Medulla oblongata (tissue), 1 donor: ENCODE measurements at regions not wholly inside any gene's neighbourhood (a gene's known extent, or its start where the extent isn't known, plus 50 kb on each side); places are given as distances from the start of the nearest gene placed in this dataset.
A peak's percentile ranks its signal among the peaks of the same experiment; 100 is the strongest.

ENCODE experiments used
- DNase-seq: peaks from one replicate; pipeline ENCODE4 v3.0.0-alpha.2; 2015; ENCODE audit errors: extremely low spot score

DNA sequence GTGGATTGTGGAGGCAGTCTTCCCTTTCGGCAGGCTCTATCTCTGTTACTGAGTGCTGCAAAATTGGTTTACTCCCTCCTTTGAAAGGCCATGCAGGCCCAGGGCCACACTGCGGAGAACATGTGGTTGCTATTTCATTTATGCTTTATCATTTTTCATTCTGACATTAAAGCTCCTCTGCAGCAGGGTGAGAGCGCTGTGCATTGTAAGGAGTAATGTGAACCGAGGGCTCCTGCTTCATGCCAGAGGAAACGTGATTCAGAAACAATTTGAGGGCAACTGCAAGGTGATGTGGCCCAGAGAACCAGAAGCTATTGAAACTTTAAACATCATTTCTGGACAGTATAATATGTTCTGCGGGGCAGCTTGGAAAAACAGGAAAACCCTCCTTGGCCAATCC is 341.6 kb upstream of the NT5C1B start:
- DNase-seq: no peak

- DNase-seq: no peak
Observed at GRCh38 chr2:18927525-18928232, 338.3 kb upstream of the NT5C1B start.

DNA sequence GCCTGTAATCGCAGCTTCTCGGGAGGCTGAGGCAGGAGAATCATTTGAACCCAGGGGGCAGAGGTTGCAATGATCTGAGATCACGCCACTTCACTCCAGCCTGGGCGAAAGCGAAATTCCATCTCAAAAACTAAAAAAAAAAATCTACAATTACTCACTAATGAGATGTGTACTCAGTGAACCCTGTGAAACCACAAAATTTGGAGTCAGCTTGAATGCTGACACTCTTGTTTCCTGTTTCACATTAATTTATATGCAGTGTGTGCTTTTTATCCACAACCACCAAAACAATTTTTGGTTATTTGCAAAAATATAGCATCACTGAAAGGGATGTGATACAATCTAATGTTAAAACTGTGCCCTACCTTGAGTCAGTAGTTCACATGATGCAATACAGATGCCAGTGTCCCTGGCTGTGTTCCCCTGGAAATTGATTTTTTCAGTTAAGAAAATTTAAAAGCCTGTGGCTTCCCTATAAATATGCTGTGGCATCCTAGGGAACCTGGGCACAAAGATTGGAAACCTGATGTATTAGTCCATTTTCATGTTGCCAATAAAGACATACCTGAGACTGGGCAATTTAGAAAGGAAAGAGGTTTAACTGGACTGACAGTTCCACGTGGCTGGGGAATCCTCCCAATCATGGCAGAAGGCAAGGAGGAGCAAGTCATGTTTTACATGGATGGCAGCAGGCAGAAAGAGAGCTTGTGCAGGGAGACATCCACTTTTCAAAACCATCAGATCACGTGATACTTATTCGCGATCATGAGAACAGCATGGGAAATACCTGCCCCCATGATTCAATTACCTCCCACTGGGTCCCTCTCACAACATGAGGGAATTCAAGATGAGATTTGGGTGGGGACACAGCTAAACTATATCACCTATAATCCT is 337.5 kb upstream of the NT5C1B start:
- DNase-seq: no peak

- no peak for DNase-seq
Observed at GRCh38 chr2:18925296-18925695, 335.9 kb upstream of the NT5C1B start.

- DNase-seq: no peak
Observed at GRCh38 chr2:18924886-18925285, 335.5 kb upstream of the NT5C1B start.

GRCh38 chr2:18924386-18924785 is 335.0 kb upstream of the NT5C1B start:
- no peak for DNase-seq

DNA sequence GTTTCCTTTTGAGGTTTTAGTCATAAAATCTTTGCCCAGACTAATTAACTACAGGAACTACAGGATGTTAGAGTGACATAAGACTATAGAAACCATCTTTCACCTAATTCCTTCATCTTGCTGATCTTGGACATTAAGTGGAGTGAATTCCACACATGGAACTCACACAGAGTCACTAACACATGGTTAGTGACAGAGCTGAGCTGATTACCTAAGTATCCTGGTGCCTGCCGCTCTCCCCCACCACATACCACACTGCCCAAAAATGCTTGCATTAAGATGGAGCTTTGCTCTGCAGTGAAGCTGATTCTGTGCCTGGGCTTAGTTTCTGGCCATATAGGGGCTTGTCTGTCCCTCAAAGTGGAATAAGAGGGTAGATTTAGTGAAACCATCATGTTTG is 332.9 kb upstream of the NT5C1B start:
- no peak for DNase-seq

GRCh38 chr2:18918280-18918679 is 328.9 kb upstream of the NT5C1B start:
- no peak for DNase-seq

DNA sequence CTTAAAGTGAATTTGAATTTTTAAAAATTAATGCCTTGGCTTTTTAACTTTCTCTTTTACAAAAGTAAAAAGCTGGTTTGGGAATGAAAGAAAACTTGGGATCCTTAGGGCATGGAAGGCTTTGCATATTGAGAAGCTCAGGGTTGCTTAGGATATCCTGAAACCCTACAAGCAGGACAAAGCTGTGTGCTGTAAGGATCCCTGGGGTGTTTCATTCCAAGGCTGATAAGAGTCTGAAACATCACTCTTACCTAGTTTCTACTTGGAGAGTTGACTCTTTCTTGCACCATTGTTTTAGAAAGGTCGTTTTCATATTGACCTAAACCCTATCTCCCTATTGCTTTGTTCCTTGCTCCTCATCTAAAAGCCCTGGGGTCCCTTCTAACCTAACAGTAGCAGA is 325.9 kb upstream of the NT5C1B start:
- DNase-seq: no peak

DNA sequence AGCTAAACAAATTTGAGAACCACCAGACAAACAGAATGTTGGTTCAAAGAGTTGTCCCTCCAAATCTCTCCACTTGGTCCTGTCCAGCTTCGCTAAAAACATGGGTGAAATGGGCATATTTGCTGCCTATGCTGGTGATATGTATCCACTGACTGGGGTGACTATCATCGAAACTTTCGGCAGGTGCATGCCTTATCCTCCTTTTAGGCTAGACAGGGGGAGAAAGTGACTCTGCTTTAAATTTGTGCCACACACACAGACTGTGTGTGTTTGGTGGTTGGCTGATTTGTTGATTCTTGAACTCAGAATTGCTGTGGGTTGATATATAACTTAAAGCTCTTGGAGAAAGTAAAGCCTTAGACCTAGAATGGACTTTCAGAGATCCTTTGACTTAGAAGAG is 324.1 kb upstream of the NT5C1B start:
- no peak for DNase-seq

GRCh38 chr2:18912225-18912888 is 323.0 kb upstream of the NT5C1B start:
- no peak for DNase-seq

- no peak for DNase-seq
Observed at GRCh38 chr2:18911416-18911815, 322.0 kb upstream of the NT5C1B start.

DNA sequence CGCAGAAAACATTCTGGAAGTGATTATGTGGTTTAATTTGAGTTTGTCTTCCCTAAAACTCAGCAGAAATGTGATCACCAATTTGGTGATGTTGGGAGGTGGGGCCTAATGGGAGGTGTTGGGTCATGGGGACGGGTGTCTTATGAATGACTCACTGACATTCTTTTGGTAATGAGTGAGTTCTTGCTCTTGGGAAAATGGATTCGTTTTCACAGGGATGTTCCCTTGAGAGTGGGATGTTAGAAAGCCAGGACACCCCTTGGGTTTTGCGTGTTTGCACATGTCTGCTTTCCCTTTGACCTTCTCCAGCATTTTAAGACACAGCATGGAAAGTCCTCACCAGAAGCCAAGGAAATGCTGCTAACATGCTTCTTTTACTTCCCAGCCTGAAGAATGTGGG is 321.5 kb upstream of the NT5C1B start:
- DNase-seq: no peak

- no peak for DNase-seq
Observed at GRCh38 chr2:18907937-18908336, 318.6 kb upstream of the NT5C1B start.

DNA sequence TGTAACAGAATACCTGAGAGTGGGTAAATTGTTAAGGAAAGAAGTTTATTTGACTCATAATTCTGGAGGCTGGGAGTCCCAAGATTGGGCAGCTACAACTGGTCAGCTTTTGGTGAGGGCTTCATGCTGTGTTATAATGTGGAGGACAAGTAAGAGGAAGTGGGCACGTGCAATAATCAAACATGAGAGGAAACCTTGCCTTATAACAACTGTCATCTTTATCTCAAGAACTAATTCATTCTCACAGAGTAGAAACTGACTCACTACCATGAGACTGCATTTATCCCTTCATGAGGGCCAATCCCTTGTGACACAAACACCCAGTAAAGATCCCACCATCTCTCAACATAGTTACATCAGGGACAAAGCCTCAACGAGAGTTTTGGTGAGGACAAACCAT is 318.1 kb upstream of the NT5C1B start:
- no peak for DNase-seq

GRCh38 chr2:18903750-18904149 is 314.4 kb upstream of the NT5C1B start:
- DNase-seq: no peak

GRCh38 chr2:18901242-18901641 is 311.9 kb upstream of the NT5C1B start:
- DNase-seq: peak; percentile 21

DNA sequence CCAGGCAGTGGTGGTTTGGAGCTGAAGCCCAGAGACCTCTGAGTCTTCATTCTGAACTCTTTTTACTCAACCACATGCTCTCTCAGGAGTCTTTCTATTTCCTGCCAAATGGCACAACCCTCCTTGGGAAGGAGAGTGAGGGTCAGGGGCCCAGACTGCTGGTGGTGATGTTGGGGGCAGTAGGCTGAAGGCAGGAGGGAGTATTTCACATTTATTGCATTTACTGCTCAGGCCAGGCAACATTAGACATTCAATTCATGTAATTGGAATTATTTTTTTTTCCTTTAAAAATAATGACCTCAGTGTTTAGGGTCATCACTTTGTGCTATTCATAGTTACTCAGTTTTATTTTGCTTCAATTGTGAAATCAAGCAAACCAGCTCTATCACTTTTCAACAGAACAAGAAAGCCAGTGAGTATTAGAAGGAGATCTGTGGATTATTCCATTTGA is 311.3 kb upstream of the NT5C1B start:
- peak; percentile 5 for DNase-seq

DNA sequence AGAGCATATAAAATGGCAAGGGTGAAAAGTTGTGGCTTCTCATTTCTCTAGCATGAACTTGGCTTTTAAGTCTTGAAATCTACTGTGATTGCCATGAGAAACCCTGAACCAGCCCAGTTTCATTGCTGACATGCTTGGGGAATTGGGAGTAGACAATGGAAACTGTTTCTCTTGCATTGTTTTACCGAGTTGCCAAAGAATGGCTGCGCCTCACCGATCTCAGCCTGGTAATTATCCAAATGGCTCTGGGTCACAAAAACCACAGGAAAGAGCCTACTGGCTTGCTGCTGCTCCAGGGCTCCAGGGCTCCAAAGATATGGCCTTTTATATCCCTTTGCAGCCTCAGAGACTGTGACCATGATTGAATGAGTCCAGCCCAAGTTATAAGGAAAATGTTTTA is 310.4 kb upstream of the NT5C1B start:
- no peak for DNase-seq

DNA sequence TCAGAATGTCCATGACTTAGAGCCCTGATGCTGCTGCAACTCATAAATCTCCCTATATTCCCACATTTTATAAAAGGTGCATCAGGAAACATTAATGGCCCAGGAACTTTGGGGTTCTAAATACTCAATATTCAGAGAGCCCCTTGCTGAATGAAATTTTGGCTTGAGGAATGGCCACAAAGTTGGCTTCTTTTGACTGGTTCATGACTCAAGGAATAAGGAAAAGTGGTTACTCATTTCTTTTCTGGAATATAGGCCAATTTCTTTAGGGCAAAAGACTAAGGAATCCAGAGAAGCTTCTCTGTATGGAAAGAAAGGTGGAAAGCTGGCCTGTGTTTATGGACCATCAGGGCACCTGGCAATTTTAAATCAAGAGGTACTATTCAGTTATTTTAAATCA is 308.9 kb upstream of the NT5C1B start:
- no peak for DNase-seq

GRCh38 chr2:18896125-18896764 is 306.9 kb upstream of the NT5C1B start:
- no peak for DNase-seq
